NCI-H2227 treated with DMSO at 0.1 percent for 48 hours (cell line): ENCODE measurements at regions not wholly inside any gene's neighbourhood (a gene's known extent, or its start where the extent isn't known, plus 50 kb on each side); places are given as distances from the start of the nearest gene placed in this dataset.
"Not testable (repeated sequence)": the region's sequence is repeated elsewhere in the genome, so short reads cannot be mapped to it uniquely, and the experiment has no call there.

Experiments used
- DNase-seq: peaks from one replicate; lab custom pipeline; 2025; lab: John Stamatoyannopoulos, UW

DNA sequence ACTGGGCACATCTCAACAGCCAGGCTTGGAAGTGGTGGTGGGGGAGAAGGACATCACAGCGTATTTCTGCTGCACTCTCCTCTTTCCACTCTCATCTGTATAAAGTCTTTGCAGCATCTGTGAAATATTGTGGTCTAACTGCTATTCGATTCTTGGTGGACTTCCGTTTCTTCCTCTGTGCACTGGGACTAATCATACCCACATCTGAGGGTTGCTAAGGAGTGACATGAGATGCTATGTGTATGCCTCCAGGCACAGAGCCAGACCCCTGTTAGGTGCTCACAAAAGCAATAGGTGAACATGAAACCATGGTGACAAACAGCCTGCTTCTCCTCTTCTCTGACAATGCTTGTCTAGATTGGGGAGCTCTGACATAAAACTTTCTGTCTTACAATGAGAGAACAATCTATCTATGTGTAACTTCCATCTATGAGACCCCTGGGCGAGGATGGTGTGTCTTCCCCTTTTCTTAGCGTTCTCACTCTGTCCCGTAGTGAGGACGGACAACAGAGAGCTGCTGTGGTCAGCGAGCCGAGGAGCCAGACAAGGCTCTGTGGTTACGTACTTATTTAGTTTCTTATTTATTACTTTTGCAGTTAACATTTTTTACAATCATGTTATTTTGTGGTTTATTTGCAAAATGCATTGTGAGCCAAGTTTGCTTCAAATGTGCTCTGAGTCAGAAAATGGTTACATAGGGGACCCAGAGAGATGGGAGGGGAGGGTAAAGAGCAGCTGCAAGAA, 196.7 kb upstream of the TPRG1 start:
- DNase-seq: no peak

GRCh38 chr3:188975600-188976314, 196.0 kb upstream of the TPRG1 start:
- DNase-seq: no peak

- DNase-seq: no peak
Observed at GRCh38 chr3:188976407-188976806, 195.4 kb upstream of the TPRG1 start.

DNA sequence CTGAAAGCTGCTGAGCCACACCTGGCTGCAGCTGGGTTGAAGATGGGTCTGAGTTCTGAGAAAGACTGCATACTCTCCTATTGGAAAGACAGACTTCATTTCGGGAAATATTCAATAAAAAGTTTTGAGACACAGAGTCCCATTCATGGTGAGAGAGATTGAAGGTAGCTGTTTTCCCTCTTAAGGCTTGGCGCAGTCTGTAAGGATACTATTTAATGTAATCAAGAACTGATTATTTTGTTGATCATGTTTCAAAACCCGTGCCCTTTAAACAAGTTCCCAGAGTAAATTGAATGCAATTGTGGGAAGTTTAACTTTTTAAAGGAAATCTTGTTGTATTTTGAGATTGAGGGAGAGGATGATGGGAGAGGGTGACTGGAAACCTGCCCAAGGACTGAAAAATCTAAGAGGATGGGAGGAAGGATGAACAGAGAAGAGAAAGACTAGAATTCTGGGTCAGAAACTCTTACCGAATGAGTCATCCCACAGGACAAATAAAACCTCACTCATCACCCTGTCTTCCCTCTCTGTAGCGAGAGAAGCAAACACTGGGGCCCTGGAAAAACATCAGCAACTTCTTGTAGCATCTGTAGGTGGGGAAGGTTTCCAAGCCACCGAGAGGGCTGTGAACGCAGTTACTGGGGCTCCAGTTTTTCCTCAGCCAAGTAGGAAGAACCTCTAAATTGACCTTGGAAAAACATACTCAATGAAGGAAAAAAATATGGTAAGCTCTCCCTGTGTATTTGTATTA, 193.2 kb upstream of the TPRG1 start:
- no peak for DNase-seq

- DNase-seq: peak; percentile 48
Observed at GRCh38 chr3:188979248-188979647, 192.5 kb upstream of the TPRG1 start.

DNA sequence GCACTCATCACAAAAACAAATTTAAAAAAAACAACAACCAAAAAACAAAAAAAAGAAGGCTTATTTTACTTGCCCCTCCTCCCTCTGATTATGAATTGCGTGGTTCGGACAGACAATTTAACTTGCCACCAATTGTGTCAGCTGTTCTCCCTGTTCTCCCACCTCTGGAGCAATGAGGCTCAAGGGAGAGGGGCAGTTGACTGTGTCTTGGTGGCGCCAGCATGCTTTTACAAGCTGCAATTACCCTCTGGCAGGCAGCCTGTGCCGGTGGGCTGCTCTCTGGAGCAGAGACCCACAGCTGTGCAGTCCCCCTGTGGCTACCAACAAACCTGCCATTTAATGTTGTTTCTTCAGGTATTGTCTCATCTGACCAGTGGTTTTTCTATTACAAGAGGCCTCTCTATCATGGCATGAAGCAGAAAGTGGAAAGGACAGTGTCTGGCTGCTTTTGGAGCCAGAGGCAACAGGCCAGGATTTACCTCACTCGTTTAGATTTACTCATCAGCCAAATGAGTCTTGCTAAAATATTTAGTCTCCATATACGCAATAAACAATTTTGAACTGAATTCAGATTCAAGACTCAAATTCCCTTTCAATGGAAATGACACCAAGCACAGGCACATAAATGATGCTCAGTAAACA, 192.0 kb upstream of the TPRG1 start:
- peak; percentile 48 for DNase-seq

GRCh38 chr3:188993181-188993580, 178.6 kb upstream of the TPRG1 start:
- DNase-seq: no peak

DNA sequence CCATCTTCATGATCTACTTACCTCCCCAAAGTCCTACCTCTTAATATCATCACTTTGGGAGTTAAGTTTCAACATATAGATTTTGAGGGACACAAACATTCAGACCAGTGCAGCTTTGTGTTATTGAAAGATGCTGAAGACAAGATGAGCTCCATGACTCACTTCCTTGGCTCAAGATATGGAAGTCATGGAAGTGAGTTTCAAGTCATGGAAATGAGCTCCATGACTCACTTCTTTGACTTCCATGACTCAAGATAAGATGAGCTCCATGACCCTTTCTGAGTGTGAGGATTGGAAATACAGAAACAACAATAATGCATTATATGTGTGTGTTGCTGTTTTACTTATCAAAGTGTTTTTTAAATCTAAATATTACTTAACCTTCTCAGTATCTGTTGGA, 170.2 kb upstream of the TPRG1 start:
- no peak for DNase-seq

DNA sequence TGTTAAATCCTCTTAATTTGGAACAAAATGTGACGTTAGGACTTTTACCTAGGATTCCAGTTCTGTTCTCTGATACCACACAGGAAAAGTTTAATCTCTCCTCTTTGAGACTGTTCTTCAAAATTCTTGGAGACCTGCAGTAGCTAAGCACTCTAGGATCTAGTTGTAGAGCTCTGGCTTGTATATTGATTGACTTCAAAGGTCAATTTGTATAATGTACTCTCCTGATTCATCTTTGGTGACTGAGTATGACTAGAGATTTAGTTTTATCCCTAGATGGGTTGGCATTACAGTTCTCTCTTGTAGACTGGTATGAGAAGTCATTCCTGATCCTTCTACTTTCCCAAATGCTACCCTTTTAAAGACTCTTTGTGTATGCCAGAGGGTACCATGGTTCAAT, 168.4 kb upstream of the TPRG1 start:
- DNase-seq: no peak

DNA sequence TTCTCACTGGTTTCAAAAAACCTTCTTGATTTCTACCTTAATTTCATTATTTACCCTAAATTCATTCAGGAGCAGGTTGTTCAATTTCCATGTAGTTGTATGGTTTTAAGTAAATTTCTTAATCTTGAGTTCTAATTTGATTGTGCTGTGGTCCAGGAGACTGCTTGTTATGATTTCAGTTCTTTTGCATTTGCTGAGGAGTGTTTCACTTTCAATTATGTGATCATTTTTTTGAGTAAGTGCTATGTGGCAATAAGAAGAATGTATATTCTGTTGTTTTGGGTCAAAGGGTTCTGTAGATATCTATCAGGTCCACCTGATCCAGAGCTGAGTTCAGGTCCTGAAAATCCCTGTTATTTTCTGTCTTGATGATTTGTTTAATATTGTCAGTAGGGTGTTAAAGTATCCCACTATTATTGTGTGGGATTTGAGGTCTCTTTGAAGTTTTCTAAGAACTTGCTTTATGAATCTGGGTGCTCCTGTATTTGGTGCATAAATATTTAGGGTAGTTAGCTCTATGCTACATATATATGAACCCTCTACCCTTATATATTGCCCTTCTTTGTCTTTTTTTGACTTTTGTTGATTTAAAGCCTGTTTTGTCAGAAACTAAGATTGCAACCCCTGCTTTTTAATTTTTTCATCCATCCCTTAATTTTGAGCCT, 158.4 kb upstream of the TPRG1 start:
- no peak for DNase-seq

DNA sequence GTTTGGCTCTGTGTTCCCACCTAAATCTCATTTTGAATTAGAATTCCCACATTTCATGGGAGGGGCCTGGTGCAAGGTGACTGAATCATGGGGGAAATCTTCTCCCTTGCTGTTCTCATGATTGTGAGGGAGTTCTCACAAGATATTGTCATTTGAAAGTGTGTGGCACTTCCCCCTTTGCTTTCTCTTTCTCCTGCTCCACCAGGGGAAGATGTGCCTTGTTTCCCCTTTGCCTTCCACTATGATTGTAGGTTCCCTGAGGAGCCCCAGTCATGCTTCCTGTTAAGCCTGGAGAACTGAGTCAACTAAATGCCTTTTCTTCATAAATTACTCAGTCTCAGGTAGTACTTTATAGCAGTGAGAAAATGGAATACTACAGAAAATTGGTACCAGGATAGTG, 157.2 kb upstream of the TPRG1 start:
- DNase-seq: no peak

DNA sequence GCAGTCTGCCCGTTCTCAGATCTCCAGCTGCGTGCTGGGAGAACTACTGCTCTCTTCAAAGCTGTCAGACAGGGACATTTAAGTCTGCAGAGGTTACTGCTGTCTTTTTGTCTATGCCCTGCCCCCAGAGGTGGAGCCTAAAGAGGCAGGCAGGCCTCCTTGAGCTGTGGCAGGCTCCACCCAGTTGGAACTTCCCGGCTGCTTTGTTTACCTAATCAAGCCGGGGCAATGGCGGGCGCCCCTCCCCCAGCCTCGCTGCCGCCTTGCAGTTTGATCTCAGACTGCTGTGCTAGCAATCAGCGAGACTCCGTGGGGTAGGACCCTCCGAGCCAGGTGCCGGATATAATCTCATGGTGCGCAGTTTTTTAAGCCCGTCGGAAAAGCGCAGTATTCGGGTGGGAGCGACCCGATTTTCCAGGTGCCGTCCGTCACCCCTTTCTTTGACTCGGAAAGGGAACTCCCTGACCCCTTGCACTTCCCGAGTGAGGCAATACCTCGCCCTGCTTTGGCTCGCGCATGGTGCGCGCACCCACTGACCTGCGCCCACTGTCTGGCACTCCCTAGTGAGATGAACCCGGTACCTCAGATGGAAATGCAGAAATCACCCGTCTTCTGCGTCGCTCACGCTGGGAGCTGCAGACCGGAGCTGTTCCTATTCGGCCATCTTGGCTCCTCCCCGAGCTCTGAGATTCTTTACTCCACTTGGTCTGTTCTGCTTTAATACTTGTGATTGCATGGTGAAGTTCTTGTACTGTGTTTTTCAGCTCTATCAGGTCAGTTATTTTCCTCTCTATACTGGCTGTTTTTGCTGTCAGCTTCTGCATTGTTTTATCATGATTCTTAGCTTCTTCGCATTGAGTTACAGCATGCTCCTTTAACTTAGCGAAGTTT, 148.9 kb upstream of the TPRG1 start:
- not testable (repeated sequence) for DNase-seq

GRCh38 chr3:189025866-189026265, 145.9 kb upstream of the TPRG1 start:
- no peak for DNase-seq

GRCh38 chr3:189027626-189028155, 144.1 kb upstream of the TPRG1 start:
- DNase-seq: no peak

DNA sequence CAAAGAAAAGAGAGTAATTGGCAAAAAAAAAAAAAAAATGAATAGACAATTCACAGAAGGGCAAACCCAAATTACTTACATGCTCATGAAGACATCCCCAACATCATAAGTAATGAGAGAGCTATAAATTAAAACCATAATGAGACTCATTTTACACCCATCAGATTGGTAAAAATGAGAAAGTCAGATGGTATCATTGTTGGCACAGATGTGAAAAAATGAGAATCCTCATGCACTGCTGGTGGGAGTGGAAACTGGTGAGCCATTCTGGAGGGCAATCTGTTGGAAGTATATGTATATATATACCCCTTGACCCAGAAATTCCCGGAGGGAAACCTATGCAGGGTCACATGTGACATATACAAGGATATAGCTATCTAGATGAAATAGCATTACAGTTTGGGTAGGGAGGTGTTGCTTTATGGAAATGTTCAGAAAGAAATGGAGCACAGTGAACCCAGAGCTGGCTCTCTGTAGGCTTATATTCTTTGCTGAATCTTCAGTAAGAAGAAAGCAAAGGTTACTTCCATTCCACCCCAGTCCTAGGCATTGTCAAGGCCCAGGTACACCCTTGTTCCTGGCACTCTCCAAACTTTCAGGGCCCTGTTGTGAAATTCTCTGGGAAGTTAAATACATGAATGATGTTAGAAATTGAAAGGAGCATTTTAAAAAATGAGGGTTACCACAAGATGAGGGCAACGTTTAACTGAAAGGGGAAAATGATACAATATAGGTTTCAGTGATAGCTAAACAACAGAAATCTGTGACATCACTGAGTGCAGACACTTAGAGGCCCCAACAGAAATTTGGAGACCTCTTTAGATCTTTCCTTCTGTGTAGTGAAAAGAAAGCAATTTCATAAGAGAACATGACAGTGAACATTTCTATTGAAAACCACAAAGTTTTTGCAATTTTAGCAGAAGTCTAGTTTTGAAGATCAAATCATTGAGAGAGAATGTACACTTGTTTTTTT, 132.7 kb upstream of the TPRG1 start:
- DNase-seq: no peak

GRCh38 chr3:189040656-189041335, 131.0 kb upstream of the TPRG1 start:
- DNase-seq: no peak

- no peak for DNase-seq
Observed at GRCh38 chr3:189041482-189042090, 130.2 kb upstream of the TPRG1 start.

DNA sequence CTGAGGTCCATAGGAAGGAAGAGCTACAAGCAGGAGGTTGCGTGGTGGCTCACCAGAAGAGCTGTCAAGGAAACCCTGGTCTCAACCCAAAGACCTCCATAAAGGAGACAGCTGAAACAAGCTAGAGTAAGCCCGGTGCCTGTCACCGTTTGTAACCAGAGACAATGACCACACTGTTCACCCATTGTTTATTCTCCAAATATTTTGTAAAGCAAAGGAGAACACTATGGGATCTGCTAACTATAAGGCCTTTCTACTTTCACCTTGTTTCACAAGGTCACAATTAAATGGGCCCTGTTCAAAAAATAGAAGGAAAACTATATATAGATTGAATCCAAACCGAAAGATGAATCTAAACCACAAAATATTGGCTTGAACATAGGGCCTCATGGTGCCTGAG, 128.9 kb upstream of the TPRG1 start:
- DNase-seq: no peak
